VCaP (cell line): ENCODE measurements at regions not wholly inside any gene's neighbourhood (a gene's known extent, or its start where the extent isn't known, plus 50 kb on each side); places are given as distances from the start of the nearest gene placed in this dataset.

Experiments used
- H3K27ac ChIP-seq: fragments of 450-650 bp; 2 replicates; pipeline ENCODE4 v1.5.1; 2017
- CTCF ChIP-seq: fragments of 450-650 bp; conservative IDR thresholded peaks from 2 replicates; pipeline ENCODE4 v1.5.1; 2017; ENCODE audit warnings: mild to moderate bottlenecking, moderate library complexity

GRCh38 chr2:146228020-146228393, 1616.8 kb upstream of the ACVR2A start:
- no peak for TF ChIP-seq CTCF
- no peak overlapping the region for H3K27ac ChIP-seq

GRCh38 chr2:146227152-146228019, 1617.4 kb upstream of the ACVR2A start:
- H3K27ac ChIP-seq: no peak overlapping the region
- TF ChIP-seq CTCF: no peak

GRCh38 chr2:146226077-146226476, 1618.8 kb upstream of the ACVR2A start:
- no peak overlapping the region for H3K27ac ChIP-seq
- TF ChIP-seq CTCF: no peak

- no peak overlapping the region for H3K27ac ChIP-seq
- TF ChIP-seq CTCF: no peak
These were observed 1623.0 kb upstream of the ACVR2A start for GRCh38 chr2:146221826-146222225.

- TF ChIP-seq CTCF: no peak
- no peak overlapping the region for H3K27ac ChIP-seq
These were observed 1623.9 kb upstream of the ACVR2A start for GRCh38 chr2:146220957-146221356.

GRCh38 chr2:146214394-146214929, 1630.4 kb upstream of the ACVR2A start:
- no peak overlapping the region for H3K27ac ChIP-seq
- no peak for TF ChIP-seq CTCF

- no peak overlapping the region for H3K27ac ChIP-seq
- TF ChIP-seq CTCF: no peak
These were observed 1631.2 kb upstream of the ACVR2A start for GRCh38 chr2:146213674-146214073.
